Esophagus squamous epithelium (tissue), 4 donors: ENCODE measurements at regions not wholly inside any gene's neighbourhood (a gene's known extent, or its start where the extent isn't known, plus 50 kb on each side); places are given as distances from the start of the nearest gene placed in this dataset.

Experiments
- CTCF ChIP-seq, 6 experiments: fragments of 450-650 bp in 4 of 6; fragments of 200-600 bp in 2 of 6; sonication (generic) in 2 of 6; IDR thresholded peaks; one replicate each; pipeline ENCODE4 v1.5.1; 2016 to 2019; ENCODE audit warnings: antibody characterized with exemption in 6 of 6, mild to moderate bottlenecking in 4 of 6, moderate library complexity in 4 of 6
- POLR2A ChIP-seq, 4 donors: fragments of 450-650 bp; IDR thresholded peaks; one replicate each; pipeline ENCODE4 v1.6.1; 2017; ENCODE audit warnings: antibody characterized with exemption in 4 of 4, mild to moderate bottlenecking in 4 of 4, moderate library complexity in 3 of 4

- TF ChIP-seq CTCF (IDR thresholded peaks at IDR 0.05) (no peak), POLR2A (IDR thresholded peaks at IDR 0.05) (no peak)
These were observed 153.0 kb downstream of the BBOX1 start for GRCh38 chr11:27193434-27194225.
